ENCODE measurements at regions not wholly inside any gene's neighbourhood (a gene's known extent, or its start where the extent isn't known, plus 50 kb on each side); places are given as distances from the start of the nearest gene placed in this dataset.

DNA sequence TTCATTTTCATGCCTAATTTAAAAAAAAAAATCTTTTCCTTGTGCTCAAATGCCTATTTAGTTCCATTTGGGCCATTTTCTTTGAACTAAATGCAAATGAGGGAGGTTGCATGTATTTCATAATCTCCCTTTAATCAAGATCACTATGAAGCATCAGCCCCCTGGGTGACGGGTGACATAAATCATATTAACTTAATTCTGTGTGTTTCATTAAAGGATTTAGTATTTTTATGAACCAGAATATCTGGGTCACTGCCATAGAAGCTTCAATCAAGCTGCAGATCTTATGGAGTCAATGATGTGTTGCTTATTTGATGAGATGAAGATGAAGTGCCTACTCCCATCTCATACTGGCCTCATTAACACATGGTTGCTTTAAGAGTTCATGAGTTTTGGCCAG is 301.9 kb upstream of the PRKCQ start:
- no peaks in the 10 kb centered on the region for H3K9me3 ChIP-seq (ENCODE audit: control insufficient read depth, low read length, poor library complexity, severe bottlenecking)
- Mint-ChIP-seq H3K36me3 (ENCODE audit: low read depth) (no peaks in the 10 kb centered on the region), H3K27me3 (peaks cover 50% of the 10 kb centered on the region), H3K4me1 (peaks cover 11% of the 10 kb centered on the region), H3K27ac (no peak overlapping the region), H3K4me3 (no peak overlapping the region)
- DNase-seq (no peak), ATAC-seq (no peak)

DNA sequence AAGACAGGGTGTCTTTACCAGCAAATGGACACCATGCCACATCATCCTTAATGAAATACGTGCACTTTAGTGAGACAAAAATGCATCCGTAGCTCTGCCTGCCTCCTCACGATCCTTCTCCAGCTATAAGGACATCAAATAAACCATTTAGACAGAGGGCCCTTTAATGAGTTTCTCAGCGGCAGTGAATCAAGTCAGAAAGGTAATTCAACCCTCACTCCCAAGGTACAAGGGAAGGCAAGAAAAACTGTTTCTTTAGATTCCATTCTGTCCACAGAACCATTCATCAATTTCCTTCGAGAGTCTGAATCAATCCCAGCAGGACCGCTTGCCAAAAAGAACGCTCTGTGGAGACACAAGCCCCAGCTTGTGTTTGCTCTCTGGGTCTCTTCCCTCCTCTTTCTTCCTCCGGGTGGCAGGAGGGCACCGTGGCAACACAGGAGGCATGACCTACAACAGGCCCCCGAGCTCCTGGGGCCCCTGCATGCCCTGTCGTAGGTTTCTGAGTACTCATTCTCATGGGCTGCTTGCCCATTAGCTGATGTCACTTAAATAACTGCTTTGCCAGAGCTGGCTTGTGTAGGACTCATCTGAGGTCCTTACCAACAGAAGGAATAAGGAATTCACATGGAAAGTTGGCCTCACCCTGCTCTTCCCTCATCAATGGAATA is 297.8 kb upstream of the PRKCQ start:
- ATAC-seq (no peak), DNase-seq (no peak)
- peaks cover 79% of the 10 kb centered on the region for H3K27me3 Mint-ChIP-seq
- H3K36me3 Mint-ChIP-seq (ENCODE audit: low read depth) = peaks cover 2% of the 10 kb centered on the region
- H3K4me1 Mint-ChIP-seq = peaks cover 4% of the 10 kb centered on the region
- H3K4me3 Mint-ChIP-seq = no peak overlapping the region
- no peak overlapping the region for H3K27ac Mint-ChIP-seq
- no peaks in the 10 kb centered on the region for H3K9me3 ChIP-seq (ENCODE audit: control insufficient read depth, low read length, poor library complexity, severe bottlenecking)

DNA sequence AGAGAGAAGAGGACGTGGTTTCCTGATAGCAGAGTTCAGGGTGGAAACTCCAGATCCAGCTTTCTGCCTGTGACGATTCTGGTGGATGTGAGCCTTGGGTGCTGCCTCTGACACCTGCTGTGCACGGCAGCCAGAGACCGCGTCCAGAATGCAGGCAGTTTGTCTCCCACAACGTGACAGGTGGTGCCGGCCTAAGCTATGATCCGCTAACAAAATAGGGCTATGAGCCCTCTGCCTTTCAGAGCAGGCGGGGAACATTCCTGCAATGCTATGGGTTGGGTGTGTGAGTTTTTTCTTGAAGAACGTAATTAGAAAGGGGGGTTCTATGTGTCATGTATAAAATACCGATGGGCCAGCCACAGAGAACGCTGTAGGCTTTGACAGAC is 297.3 kb upstream of the PRKCQ start:
- H3K27me3 Mint-ChIP-seq = peaks cover 80% of the 10 kb centered on the region

DNA sequence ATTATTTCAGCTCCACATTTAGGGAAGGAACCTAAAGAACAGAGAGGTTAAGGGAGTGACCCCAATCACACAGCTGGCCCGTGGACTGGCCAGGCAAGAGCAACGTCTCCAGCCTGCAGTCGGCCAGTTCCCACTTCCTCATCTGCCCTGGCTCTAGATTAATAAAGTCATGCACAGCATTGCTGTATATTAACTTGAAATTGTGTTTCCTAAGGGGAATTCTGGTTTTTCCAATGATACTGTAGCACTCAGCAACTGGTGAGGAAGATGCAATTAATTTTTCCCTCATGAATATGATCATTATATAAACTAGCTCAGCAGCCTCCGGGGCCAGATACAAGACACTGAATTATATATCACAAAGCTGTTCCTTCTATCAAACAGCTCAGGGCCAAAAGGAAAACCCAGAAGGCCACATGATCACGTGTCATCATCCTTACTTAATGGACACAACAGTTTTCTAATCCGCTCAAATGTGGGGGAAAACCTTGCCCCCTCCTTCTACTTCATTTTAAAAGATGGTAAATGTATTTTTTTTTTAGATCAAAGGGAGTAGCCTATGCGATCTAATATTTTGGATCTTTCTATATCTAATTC is 295.3 kb upstream of the PRKCQ start:
- no peaks in the 10 kb centered on the region for H3K9me3 ChIP-seq (ENCODE audit: control insufficient read depth, low read length, poor library complexity, severe bottlenecking)
- no peak overlapping the region for H3K4me3 Mint-ChIP-seq
- no peak for ATAC-seq
- H3K27ac Mint-ChIP-seq = no peak overlapping the region
- H3K27me3 Mint-ChIP-seq = peaks cover 77% of the 10 kb centered on the region
- H3K4me1 Mint-ChIP-seq = peaks cover 2% of the 10 kb centered on the region
- H3K36me3 Mint-ChIP-seq (ENCODE audit: low read depth) = peaks cover 2% of the 10 kb centered on the region
- DNase-seq = no peak

More for the DNA sequence above, 297.3 kb upstream of the PRKCQ start:
- Mint-ChIP-seq H3K4me3 (no peak overlapping the region), H3K27ac (no peak overlapping the region), H3K36me3 (ENCODE audit: low read depth) (peaks cover 2% of the 10 kb centered on the region), H3K4me1 (peaks cover 4% of the 10 kb centered on the region)
- DNase-seq (no peak), ATAC-seq (no peak)
- H3K9me3 ChIP-seq (ENCODE audit: control insufficient read depth, low read length, poor library complexity, severe bottlenecking) = no peaks in the 10 kb centered on the region

DNA sequence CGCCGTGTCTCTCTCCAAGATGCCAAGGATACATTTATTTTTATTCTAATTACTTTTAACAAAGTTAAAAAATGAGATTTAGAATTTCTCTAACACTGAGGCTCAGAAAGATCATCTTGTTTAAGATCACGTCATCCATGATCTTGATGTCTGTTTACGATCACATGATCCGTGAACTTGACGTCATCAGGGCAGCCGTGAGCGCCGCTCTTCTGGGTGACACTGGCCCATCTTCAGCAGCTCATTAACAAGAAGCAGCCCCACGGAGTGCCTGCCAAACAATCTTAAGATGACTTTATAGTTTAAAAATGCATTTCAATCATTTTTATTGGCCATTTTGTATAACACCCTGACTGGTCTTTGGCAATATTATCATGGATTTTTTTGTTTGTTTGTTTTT is 291.1 kb upstream of the PRKCQ start:
- H3K36me3 Mint-ChIP-seq (ENCODE audit: low read depth) = peaks cover 2% of the 10 kb centered on the region
- no peaks in the 10 kb centered on the region for H3K9me3 ChIP-seq (ENCODE audit: control insufficient read depth, low read length, poor library complexity, severe bottlenecking)
- no peaks in the 10 kb centered on the region for H3K4me1 Mint-ChIP-seq
- DNase-seq (no peak), ATAC-seq (no peak)
- no peak overlapping the region for H3K27ac Mint-ChIP-seq
- H3K27me3 Mint-ChIP-seq = peaks cover 67% of the 10 kb centered on the region
- no peak overlapping the region for H3K4me3 Mint-ChIP-seq

DNA sequence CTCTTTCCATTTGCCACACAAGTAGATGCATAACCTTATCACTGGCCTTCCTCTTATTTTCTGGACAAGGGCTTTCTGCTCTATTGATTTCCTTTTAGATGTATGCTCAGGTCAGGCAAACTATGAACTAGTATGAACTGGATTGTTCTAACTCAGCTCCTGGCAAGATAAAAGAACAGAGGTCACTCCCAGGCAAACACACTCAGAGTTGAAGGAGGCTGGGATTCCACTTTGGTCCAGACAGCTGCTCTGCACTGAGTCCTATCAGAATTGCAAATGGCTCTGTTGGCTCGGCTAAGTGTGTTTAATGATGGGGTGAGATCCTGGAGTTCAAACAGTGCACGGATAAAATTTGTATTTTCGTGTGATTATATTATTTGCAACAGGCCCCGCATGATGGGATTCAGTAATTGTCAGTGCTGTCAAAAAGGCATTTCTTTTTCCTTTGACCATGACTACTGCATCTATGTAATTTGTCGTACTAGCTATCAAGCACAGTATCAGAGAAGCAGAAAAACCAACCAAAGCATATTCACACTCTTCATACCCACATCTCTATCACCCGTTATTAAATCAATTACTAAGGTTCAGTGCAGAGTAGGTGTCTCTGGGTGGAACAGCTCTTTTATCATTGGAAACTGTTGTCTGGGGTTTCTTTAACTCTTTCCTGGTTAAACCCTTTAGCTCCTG is 288.1 kb upstream of the PRKCQ start:
- Mint-ChIP-seq H3K4me3 (no peak overlapping the region), H3K27me3 (peaks cover 63% of the 10 kb centered on the region), H3K27ac (no peak overlapping the region), H3K36me3 (ENCODE audit: low read depth) (no peaks in the 10 kb centered on the region), H3K4me1 (no peaks in the 10 kb centered on the region)
- ATAC-seq (no peak), DNase-seq (no peak)
- H3K9me3 ChIP-seq (ENCODE audit: control insufficient read depth, low read length, poor library complexity, severe bottlenecking) = no peaks in the 10 kb centered on the region

DNA sequence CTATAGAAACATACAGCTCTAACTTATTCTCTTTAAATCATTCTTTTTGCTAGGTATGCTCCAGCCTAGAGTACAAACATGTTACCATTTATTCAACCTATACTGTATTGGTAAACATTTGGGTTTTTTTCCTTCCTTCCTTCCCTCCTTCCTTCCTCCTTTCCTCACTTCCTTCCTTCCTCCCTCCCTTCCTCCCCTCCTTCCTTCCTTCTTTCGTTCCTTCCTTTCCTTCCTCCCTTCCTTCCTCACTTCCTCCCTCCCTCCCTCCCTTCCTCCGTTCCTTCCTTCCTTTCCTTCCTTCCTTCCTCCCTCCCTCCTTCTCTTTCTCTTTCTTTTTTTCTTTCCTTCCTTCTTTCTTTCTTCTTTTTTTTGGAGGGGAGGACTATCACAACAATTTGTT is 286.7 kb upstream of the PRKCQ start:
- DNase-seq (no peak), ATAC-seq (no peak)
- no peaks in the 10 kb centered on the region for H3K9me3 ChIP-seq (ENCODE audit: control insufficient read depth, low read length, poor library complexity, severe bottlenecking)
- Mint-ChIP-seq H3K27me3 (peaks cover 51% of the 10 kb centered on the region), H3K4me1 (no peaks in the 10 kb centered on the region), H3K4me3 (no peak overlapping the region), H3K36me3 (ENCODE audit: low read depth) (no peaks in the 10 kb centered on the region), H3K27ac (no peak overlapping the region)

DNA sequence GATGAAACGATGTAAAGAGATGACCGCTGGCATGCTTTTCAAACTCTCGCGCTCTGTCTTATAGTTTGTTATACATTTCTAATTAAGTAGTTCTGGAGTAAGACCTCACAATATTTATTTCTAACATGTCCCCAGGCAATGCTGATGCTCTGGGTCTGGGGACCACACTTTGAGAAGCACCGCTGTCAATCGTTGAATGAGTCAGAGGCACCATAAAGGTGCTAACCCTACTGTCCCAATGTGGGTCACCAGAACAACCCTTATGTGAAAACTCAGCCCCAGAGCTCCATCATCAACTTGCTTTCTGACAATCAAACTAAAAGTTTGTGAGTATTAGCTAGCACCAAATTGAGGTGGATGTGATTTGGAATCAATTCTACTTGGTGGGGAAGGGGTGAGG is 284.1 kb upstream of the PRKCQ start:
- no peak overlapping the region for H3K27ac Mint-ChIP-seq
- no peak overlapping the region for H3K4me3 Mint-ChIP-seq
- no peak for DNase-seq
- H3K9me3 ChIP-seq (ENCODE audit: control insufficient read depth, low read length, poor library complexity, severe bottlenecking) = no peaks in the 10 kb centered on the region
- no peaks in the 10 kb centered on the region for H3K36me3 Mint-ChIP-seq (ENCODE audit: low read depth)
- no peak for ATAC-seq
- H3K4me1 Mint-ChIP-seq = no peaks in the 10 kb centered on the region
- H3K27me3 Mint-ChIP-seq = peaks cover 32% of the 10 kb centered on the region

DNA sequence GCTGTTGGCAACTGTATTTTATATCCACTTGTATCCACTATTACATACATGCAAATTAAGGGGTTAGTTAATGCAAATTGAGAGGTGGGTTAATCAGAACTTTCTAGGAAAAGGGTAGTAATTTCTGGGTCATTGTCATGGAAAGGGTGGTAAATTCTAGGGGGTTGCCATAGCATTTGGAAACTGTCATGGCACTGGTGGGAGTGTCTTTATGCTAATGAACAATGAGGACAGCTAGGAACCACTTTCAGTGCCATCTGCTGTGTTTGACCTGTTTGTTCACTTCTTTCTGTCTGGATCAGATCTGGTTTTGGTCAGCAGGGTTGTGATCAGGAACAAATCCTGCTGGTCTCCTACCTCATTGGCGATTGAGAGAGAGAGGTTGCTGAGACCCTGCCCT is 283.3 kb upstream of the PRKCQ start:
- Mint-ChIP-seq H3K4me3 (no peak overlapping the region), H3K4me1 (no peaks in the 10 kb centered on the region), H3K27ac (no peak overlapping the region), H3K27me3 (peaks cover 26% of the 10 kb centered on the region), H3K36me3 (ENCODE audit: low read depth) (no peaks in the 10 kb centered on the region)
- DNase-seq (no peak), ATAC-seq (no peak)
- H3K9me3 ChIP-seq (ENCODE audit: control insufficient read depth, low read length, poor library complexity, severe bottlenecking) = no peaks in the 10 kb centered on the region

DNA sequence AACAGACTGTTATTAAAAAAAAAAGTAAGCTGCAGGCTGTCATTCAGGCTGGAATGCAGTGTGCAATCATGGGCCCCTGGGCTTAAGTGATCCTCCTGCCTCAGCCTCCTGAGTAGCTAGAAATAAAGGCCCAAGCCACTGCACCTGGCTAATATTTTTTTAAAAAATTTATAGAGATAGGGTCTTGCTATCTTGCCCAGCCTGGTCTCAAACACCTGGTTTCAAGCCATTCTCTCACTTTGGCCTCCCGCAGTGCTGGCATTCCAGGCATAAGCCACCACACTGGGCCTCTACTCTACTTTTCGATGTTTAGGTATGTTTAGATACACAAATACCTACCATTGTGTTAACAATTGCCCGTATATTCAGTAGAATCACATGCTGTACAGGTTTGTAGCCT is 270.4 kb upstream of the PRKCQ start:
- ATAC-seq = no peak
- H3K36me3 Mint-ChIP-seq (ENCODE audit: low read depth) = peaks cover 4% of the 10 kb centered on the region
- no peak overlapping the region for H3K27ac Mint-ChIP-seq
- H3K9me3 ChIP-seq (ENCODE audit: control insufficient read depth, low read length, poor library complexity, severe bottlenecking) = no peaks in the 10 kb centered on the region
- H3K27me3 Mint-ChIP-seq = peaks cover 38% of the 10 kb centered on the region
- H3K4me3 Mint-ChIP-seq = no peak overlapping the region
- no peak for DNase-seq
- H3K4me1 Mint-ChIP-seq = no peaks in the 10 kb centered on the region

DNA sequence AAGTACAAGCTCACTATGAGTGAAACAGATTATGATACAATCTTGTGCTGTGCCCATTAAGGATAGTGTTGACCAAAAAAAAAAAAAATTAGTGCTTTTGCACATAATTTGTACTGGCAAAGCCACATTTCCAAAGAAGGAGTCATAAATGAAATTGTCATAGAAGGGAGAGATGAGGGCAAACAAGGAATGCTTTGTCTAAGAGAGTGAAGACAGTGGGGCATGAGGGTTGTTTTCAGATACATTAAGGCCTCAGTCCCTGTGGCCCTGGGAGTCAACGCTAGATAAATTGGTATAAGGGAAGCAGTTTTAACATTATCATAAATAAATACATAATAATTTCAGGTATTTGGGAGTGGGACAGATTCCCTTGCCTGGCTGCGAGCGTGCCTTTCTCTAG is 267.5 kb upstream of the PRKCQ start:
- no peak for DNase-seq
- Mint-ChIP-seq H3K36me3 (ENCODE audit: low read depth) (peaks cover 2% of the 10 kb centered on the region), H3K4me1 (peaks cover 3% of the 10 kb centered on the region), H3K4me3 (no peak overlapping the region), H3K27ac (no peak overlapping the region), H3K27me3 (peaks cover 29% of the 10 kb centered on the region)
- ATAC-seq = no peak
- H3K9me3 ChIP-seq (ENCODE audit: control insufficient read depth, low read length, poor library complexity, severe bottlenecking) = no peaks in the 10 kb centered on the region

DNA sequence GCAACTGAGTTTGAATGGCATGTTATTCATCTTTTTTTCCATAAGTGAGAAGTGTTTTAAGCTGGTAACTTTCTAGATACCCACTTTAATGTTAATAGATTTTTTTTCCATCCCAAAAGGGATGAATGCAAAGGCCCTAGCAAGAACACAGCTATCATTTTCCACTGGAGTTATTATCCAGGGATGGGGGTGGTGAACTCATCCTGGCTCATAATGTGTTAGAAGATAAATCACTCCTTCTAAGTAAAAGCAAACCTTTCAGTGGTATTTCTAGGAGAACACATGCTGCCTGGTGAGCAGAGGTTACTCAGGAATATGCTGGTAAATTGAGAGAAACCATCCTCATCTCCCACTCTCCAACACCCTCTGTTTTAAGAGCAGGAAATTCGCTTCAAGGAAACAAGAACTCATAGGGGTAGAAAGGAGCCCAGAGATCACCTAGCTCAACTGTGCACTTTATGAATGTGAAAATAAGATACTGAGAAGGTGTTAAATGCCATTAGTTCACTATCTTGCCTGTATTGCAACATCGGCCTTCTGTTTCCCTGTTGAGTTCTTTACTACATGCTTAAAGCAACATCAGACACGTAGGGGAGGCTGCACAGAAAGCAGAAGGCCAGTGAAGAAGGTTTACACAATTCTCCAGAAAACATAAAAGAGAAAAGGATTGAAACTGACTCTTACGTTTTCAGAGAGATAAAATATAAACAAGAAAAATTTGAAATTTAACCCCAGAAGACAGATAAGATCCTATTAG is 264.0 kb upstream of the PRKCQ start:
- no peak overlapping the region for H3K27ac Mint-ChIP-seq
- ATAC-seq = no peak
- no peak overlapping the region for H3K4me3 Mint-ChIP-seq
- H3K9me3 ChIP-seq (ENCODE audit: control insufficient read depth, low read length, poor library complexity, severe bottlenecking) = no peaks in the 10 kb centered on the region
- H3K4me1 Mint-ChIP-seq = peaks cover 5% of the 10 kb centered on the region
- no peak for DNase-seq
- peaks cover 2% of the 10 kb centered on the region for H3K36me3 Mint-ChIP-seq (ENCODE audit: low read depth)
- H3K27me3 Mint-ChIP-seq = peaks cover 45% of the 10 kb centered on the region

DNA sequence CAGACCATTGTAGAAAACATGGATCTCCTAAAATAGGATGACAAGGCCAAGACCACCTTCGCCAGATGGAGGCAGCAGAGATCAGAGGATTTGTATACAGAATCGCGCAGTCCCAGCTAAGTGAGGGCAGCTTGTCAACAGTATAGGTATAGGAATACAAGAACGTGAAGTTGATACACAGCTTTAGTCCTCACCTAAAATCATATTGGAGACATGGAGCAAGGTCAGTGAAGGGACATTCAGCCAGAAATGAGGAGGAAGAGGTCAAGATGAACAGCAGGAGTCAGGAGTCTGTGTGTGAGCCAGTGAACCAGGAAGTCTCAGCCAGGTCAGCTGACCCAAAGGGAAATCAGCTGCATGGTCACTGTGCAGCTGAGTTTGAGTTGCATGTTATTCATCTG is 263.4 kb upstream of the PRKCQ start:
- DNase-seq (no peak), ATAC-seq (no peak)
- Mint-ChIP-seq H3K27ac (no peak overlapping the region), H3K36me3 (ENCODE audit: low read depth) (peaks cover 2% of the 10 kb centered on the region), H3K4me3 (no peak overlapping the region), H3K27me3 (peaks cover 45% of the 10 kb centered on the region), H3K4me1 (peaks cover 5% of the 10 kb centered on the region)
- no peaks in the 10 kb centered on the region for H3K9me3 ChIP-seq (ENCODE audit: control insufficient read depth, low read length, poor library complexity, severe bottlenecking)
